WTC11 (cell line): ENCODE measurements at regions not wholly inside any gene's neighbourhood (a gene's known extent, or its start where the extent isn't known, plus 50 kb on each side); places are given as distances from the start of the nearest gene placed in this dataset.
A peak's percentile ranks its signal among the peaks of the same experiment; 100 is the strongest.
"Not testable (repeated sequence)": the region's sequence is repeated elsewhere in the genome, so short reads cannot be mapped to it uniquely, and the experiment has no call there.

Source experiments
- ATAC-seq: fragments of 200-7000 bp; cut with Tn5 transposase; 2 replicates; pipeline ENCODE4 v1.10.0; 2021; ENCODE audit warnings: mild to moderate bottlenecking, moderate library complexity
- CTCF ChIA-PET: fragments of 300-600 bp; sonication (Branson Sonifier 250); formaldehyde crosslinking; loops from one replicate; lab custom pipeline; 2021; ENCODE audit warnings: antibody characterized with exemption; lab: Charles Lee
- POLR2A ChIA-PET: fragments of 350-600 bp; sonication (Branson Sonifier 250); formaldehyde crosslinking; loops from one replicate; lab custom pipeline; 2021; ENCODE audit warnings: antibody characterized with exemption; lab: Charles Lee
- DNase-seq: peaks from one replicate; pipeline ENCODE4 v3.0.0; 2021; ENCODE audit warnings: low spot score
- H3K27ac Mint-ChIP-seq: 2 replicates; pipeline ENCODE4 v1.8.0; 2021; ENCODE audit warnings: mixed read lengths
- H3K27me3 Mint-ChIP-seq: 2 replicates; pipeline ENCODE4 v1.8.0; 2021; ENCODE audit warnings: low read depth, mild to moderate bottlenecking, moderate library complexity, mixed read lengths
- H3K36me3 Mint-ChIP-seq: 2 replicates; pipeline ENCODE4 v1.8.0; 2021; ENCODE audit warnings: mixed read lengths
- H3K4me1 Mint-ChIP-seq: 2 replicates; pipeline ENCODE4 v1.8.0; 2022; ENCODE audit warnings: mixed read lengths
- H3K4me3 Mint-ChIP-seq: 2 replicates; pipeline ENCODE4 v1.8.0; 2021; ENCODE audit warnings: mild to moderate bottlenecking, moderate library complexity, mixed read lengths
- H3K9me3 Mint-ChIP-seq: 2 replicates; pipeline ENCODE4 v1.8.0; 2021; ENCODE audit warnings: mixed read lengths
- E2F4 ChIP-seq: sonication (generic); formaldehyde crosslinking; IDR thresholded peaks from 2 replicates; pipeline ENCODE4 v1.8.1; 2022; ENCODE audit warnings: low read depth, mild to moderate bottlenecking, moderate library complexity, missing genetic modification reagents, borderline replicate concordance
- ERG ChIP-seq: fragments of 250-450 bp; sonication (Bioruptor Pico); IDR thresholded peaks from 2 replicates; pipeline ENCODE4 v1.8.0; 2021; ENCODE audit warnings: mild to moderate bottlenecking
- ETV6 ChIP-seq: sonication (generic); formaldehyde crosslinking; IDR thresholded peaks from 2 replicates; pipeline ENCODE4 v1.8.1; 2022; ENCODE audit warnings: mild to moderate bottlenecking, missing genetic modification reagents
- FOXJ3 ChIP-seq: sonication (generic); formaldehyde crosslinking; IDR thresholded peaks from 2 replicates; pipeline ENCODE4 v1.9.0; 2021; ENCODE audit warnings: missing genetic modification reagents, mild to moderate bottlenecking, borderline replicate concordance
- GABPB1 ChIP-seq: sonication (generic); formaldehyde crosslinking; IDR thresholded peaks from 2 replicates; pipeline ENCODE4 v1.8.1; 2023; ENCODE audit warnings: mild to moderate bottlenecking, missing genetic modification reagents
- MXD4 ChIP-seq: fragments of 250-450 bp; sonication (Bioruptor Pico); IDR thresholded peaks from 2 replicates; pipeline ENCODE4 v1.8.0; 2021; ENCODE audit warnings: mild to moderate bottlenecking, moderate library complexity, borderline replicate concordance
- SMAD4 ChIP-seq: sonication (generic); formaldehyde crosslinking; IDR thresholded peaks from 2 replicates; pipeline ENCODE4 v1.8.0; 2022; ENCODE audit warnings: mild to moderate bottlenecking, missing genetic modification reagents
- ZNF138 ChIP-seq: sonication (generic); formaldehyde crosslinking; conservative IDR thresholded peaks from 2 replicates; pipeline ENCODE4 v1.8.1; 2022; ENCODE audit warnings: mild to moderate bottlenecking, moderate library complexity, missing genetic modification reagents
- ZNF263 ChIP-seq: sonication (generic); formaldehyde crosslinking; IDR thresholded peaks from 2 replicates; pipeline ENCODE4 v1.8.1; 2022; ENCODE audit warnings: low read depth, mild to moderate bottlenecking, moderate library complexity, missing genetic modification reagents
- ZNF281 ChIP-seq: sonication (generic); formaldehyde crosslinking; IDR thresholded peaks from 2 replicates; pipeline ENCODE4 v1.8.0; 2023; ENCODE audit warnings: mild to moderate bottlenecking, missing genetic modification reagents
- ZNF423 ChIP-seq: fragments of 250-450 bp; sonication (Bioruptor Pico); IDR thresholded peaks from 2 replicates; pipeline ENCODE4 v2.1.2; 2022; ENCODE audit warnings: mild to moderate bottlenecking, moderate library complexity
- TF ChIP-seq, protein P1 (sequence below): sonication (generic); formaldehyde crosslinking; IDR thresholded peaks from 2 replicates; pipeline ENCODE4 v1.8.0; 2022; ENCODE audit warnings: mild to moderate bottlenecking, missing genetic modification reagents
- TF ChIP-seq, protein P2 (sequence below): fragments of 250-450 bp; sonication (Bioruptor Pico); conservative IDR thresholded peaks from 2 replicates; pipeline ENCODE4 v1.9.0; 2021; ENCODE audit warnings: mild to moderate bottlenecking

DNA sequence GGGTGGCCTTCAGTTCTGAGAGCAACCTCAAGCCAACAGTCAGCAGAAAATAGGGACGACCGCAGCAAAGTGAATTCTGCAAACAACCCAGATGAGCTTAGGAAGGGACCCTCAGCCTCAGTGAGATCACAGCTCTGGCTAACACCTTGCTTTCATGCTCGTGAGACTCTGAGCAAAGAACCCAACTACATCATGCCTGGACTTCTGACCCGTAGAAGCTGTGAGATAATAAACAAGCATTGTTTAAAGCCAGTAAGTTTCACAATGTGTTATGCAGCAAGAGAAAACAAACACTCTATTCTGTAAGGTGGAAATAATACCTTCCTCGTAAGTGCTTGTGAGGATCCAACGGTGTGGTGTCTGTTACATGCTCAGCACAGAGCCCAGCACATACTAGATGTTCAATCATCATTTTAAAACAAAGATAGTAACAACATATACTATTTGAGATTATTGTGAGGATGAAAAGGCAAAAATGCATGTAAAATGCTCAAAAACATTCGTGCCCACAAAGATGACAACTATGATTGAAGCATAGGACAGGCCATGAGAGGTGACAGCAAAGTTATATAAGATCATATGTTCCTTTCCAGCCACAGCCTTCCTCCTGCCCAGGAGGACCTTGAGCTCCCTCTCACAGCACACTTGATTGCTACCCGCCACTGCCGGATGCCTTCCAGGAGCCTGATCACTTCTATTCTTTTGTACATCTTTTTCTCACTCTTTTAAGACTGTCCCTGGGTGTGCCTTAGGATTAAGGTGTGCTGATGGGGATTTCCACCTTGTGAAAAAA lies 433.3 kb downstream of the BUD13 start:
- peaks cover 14% of the 10 kb centered on the region; the same call in 1 of the 2 replicates for H3K36me3 Mint-ChIP-seq
- H3K27me3 Mint-ChIP-seq, result no peaks in the 10 kb centered on the region
- CTCF ChIA-PET, result interaction anchor here (0.8 kb wide), 1 partner anchor 19 kb away, joined by 4 read pairs; no protein-coding TSS in a partner anchor
- H3K4me3 Mint-ChIP-seq, result no peak overlapping the region
- ATAC-seq (no peak), DNase-seq (no peak)
- peaks cover 5% of the 10 kb centered on the region for H3K4me1 Mint-ChIP-seq
- POLR2A ChIA-PET, result no interaction called here
- no peak overlapping the region for H3K27ac Mint-ChIP-seq
- TF ChIP-seq GABPB1 (CRISPR knock-in tag), result peak; percentile 56; the same call in 1 of the 2 replicates
- TF ChIP-seq, protein P1, sequence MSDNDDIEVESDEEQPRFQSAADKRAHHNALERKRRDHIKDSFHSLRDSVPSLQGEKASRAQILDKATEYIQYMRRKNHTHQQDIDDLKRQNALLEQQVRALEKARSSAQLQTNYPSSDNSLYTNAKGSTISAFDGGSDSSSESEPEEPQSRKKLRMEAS (CRISPR knock-in tag), result no peak
- H3K9me3 Mint-ChIP-seq, result peaks cover 18% of the 10 kb centered on the region

DNA sequence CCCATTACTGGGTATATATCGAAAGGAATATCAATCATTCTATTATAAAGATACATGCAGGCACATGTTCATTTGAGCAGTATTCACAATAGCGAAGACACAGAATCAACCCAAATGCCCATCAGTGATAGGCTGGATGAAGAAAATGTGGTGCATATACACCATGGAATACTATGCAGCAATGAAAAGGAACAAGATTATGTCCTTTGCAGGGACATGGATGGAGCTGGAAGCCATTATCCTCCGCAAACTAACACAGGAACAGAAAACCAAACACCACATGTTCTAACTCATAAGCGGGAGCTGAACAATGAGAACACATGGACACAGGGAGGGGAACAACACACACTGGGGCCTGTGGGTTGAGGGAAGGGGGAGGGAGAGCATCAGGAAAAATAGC lies 434.3 kb downstream of the BUD13 start:
- H3K4me3 Mint-ChIP-seq, H3K27me3 Mint-ChIP-seq, H3K27ac Mint-ChIP-seq, CTCF ChIA-PET, POLR2A ChIA-PET, ATAC-seq, DNase-seq: not testable (repeated sequence)
- peaks cover 18% of the 10 kb centered on the region for H3K9me3 Mint-ChIP-seq
- H3K4me1 Mint-ChIP-seq, result peaks cover 15% of the 10 kb centered on the region
- peaks cover 14% of the 10 kb centered on the region; the same call in 1 of the 2 replicates for H3K36me3 Mint-ChIP-seq

DNA sequence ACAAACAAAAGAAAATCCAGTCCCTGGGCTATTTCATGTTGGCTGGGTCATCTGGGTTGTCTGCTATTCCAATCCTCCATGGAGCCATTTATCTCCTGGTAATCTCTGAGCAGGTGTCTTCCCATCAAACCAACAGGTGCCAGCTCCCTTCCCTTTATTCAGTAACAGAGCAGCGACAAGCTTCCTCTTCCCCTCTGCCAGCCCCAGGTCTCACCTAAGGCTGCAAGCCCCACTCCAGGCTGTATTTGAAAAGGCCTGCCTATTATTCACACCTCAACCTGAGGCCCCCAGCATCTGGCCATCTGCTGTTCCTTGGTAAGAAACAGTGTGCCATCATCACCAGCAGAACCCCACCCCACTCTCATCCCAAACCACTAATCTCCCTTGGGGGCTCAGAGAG lies 436.2 kb downstream of the BUD13 start:
- no peaks in the 10 kb centered on the region for H3K27me3 Mint-ChIP-seq
- CTCF ChIA-PET, result interaction anchor here (1.1 to 1.2 kb wide), 2 partner anchors 163 to 177 kb away, joined by 3 read pairs; no protein-coding TSS in a partner anchor
- no peak for TF ChIP-seq ZNF281 (CRISPR knock-in tag)
- TF ChIP-seq ZNF138 (CRISPR knock-in tag), result no peak
- TF ChIP-seq E2F4 (CRISPR knock-in tag), result no peak
- TF ChIP-seq SMAD4 (CRISPR knock-in tag), result no peak
- TF ChIP-seq ZNF263 (CRISPR knock-in tag), result no peak
- TF ChIP-seq, all 79 proteins: peak for 0
- ATAC-seq (no peak), DNase-seq (no peak)
- Mint-ChIP-seq H3K36me3 (peaks cover 7% of the 10 kb centered on the region; the same call in 1 of the 2 replicates), H3K4me1 (peaks cover 19% of the 10 kb centered on the region), H3K9me3 (peaks cover 15% of the 10 kb centered on the region), H3K27ac (no peak overlapping the region), H3K4me3 (no peak overlapping the region)
- POLR2A ChIA-PET, result no interaction called here

GRCh38 chr11:116335891-116336290 lies 436.9 kb downstream of the BUD13 start:
- DNase-seq, result no peak
- peaks cover 19% of the 10 kb centered on the region for H3K4me1 Mint-ChIP-seq
- TF ChIP-seq MXD4, result no peak
- TF ChIP-seq, protein P2, sequence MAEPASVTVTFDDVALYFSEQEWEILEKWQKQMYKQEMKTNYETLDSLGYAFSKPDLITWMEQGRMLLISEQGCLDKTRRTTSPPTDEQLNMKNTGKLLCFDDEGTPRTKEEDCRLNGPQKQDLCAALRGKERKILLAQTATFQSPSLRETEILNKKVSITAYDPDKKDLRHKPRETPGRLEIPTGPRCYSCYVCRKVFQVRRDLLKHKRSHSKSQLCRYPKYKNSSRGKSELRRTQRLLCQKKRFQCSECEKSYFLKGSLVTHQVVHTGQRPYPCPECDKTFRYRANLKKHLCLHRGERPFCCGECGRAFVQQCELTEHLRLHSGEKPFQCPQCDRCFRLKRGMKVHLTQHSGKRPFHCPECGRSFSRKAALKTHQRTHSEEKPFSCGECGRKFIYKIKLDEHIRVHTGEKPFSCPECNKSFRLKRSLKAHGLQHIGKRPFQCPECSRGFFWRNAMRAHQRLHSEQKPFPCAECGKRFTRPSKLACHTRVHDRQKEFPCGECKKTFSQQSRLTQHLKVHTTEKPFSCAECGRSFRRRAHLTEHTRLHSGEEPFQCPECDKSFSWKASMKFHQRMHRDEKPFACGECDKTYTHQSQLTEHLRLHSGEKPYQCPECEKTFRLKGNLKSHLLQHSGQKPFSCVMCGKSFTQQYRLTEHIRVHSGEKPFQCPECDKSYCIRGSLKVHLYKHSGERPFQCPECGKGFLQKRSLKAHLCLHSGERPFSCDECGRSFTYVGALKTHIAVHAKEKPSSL, result no peak
- TF ChIP-seq ERG, result no peak
- no peak for TF ChIP-seq FOXJ3 (CRISPR knock-in tag)
- TF ChIP-seq ZNF423 (CRISPR knock-in tag), result no peak
- TF ChIP-seq ETV6 (CRISPR knock-in tag), result no peak
- TF ChIP-seq, all 79 proteins: peak for 0
- Mint-ChIP-seq H3K4me3 (no peak overlapping the region), H3K9me3 (peaks cover 15% of the 10 kb centered on the region), H3K27me3 (no peaks in the 10 kb centered on the region), H3K36me3 (peaks cover 7% of the 10 kb centered on the region; the same call in 1 of the 2 replicates), H3K27ac (no peak overlapping the region)
- ChIA-PET POLR2A (no interaction called here), CTCF (interaction anchor here (1.1 kb wide), 1 partner anchor 163 kb away, joined by 3 read pairs; no protein-coding TSS in a partner anchor)
- ATAC-seq, result no peak
